Fibroblast of lung (primary cell): ENCODE measurements at regions not wholly inside any gene's neighbourhood (a gene's known extent, or its start where the extent isn't known, plus 50 kb on each side); places are given as distances from the start of the nearest gene placed in this dataset.

Experiments used
- DNase-seq, 2 donors: peaks; one replicate each; pipeline versions ENCODE4 v3.0.0 to v3.0.0-alpha.2; 2010; ENCODE audit warnings: low read depth in 2 of 2
- H2AFZ ChIP-seq: 2 replicates; pipeline ENCODE4 v1.5.1; 2012; ENCODE audit warnings: low read length, control low read depth, inconsistent platforms
- H3K27ac ChIP-seq: 2 replicates; pipeline ENCODE4 v1.5.1; 2011; ENCODE audit warnings: low read length, control low read depth; ENCODE audit not compliant: insufficient read depth
- H3K27me3 ChIP-seq: 2 replicates; pipeline ENCODE4 v1.5.1; 2011; ENCODE audit warnings: mild to moderate bottlenecking, low read length; ENCODE audit not compliant: control insufficient read depth, insufficient read depth
- H3K36me3 ChIP-seq: 2 replicates; pipeline ENCODE4 v1.5.1; 2011; ENCODE audit warnings: low read length; ENCODE audit not compliant: control insufficient read depth, insufficient read depth
- H3K4me1 ChIP-seq: 2 replicates; pipeline ENCODE4 v1.5.1; 2011; ENCODE audit warnings: low read length; ENCODE audit not compliant: control insufficient read depth, insufficient read depth; ENCODE audit errors: extremely low read depth
- H3K4me2 ChIP-seq: 2 replicates; pipeline ENCODE4 v1.5.1; 2011; ENCODE audit warnings: low read length, control low read depth; ENCODE audit not compliant: insufficient read depth; ENCODE audit errors: extremely low read depth
- H3K4me3 ChIP-seq, 4 experiments: fragments of 200-600 bp in 1 of 4; sonication (generic) in 1 of 4; replicated peaks in 1 of 4; 2 replicates each; pipeline ENCODE4 v1.5.1; 2011 to 2016; ENCODE audit warnings: low read length in 4 of 4, low read depth in 3 of 4, mild to moderate bottlenecking in 3 of 4, control low read depth in 2 of 4, inconsistent platforms in 1 of 4, mixed read lengths in 1 of 4; ENCODE audit not compliant: insufficient read depth in 1 of 4; ENCODE audit errors: control extremely low read depth in 1 of 4
- H3K79me2 ChIP-seq: 2 replicates; pipeline ENCODE4 v1.5.1; 2012; ENCODE audit warnings: mild to moderate bottlenecking, low read length, inconsistent platforms; ENCODE audit not compliant: control insufficient read depth, insufficient read depth
- H3K9ac ChIP-seq: 2 replicates; pipeline ENCODE4 v1.5.1; 2011; ENCODE audit warnings: mild to moderate bottlenecking, low read length, control low read depth; ENCODE audit not compliant: insufficient read depth
- H3K9me3 ChIP-seq: 2 replicates; pipeline ENCODE4 v1.5.1; 2012; ENCODE audit warnings: low read depth, low read length; ENCODE audit not compliant: control insufficient read depth, insufficient read depth
- H4K20me1 ChIP-seq: 2 replicates; pipeline ENCODE4 v1.5.1; 2011; ENCODE audit warnings: low read length; ENCODE audit not compliant: control insufficient read depth, insufficient read depth; ENCODE audit errors: extremely low read depth
- EZH2 ChIP-seq: IDR thresholded peaks from 2 replicates; pipeline ENCODE4 v1.5.1; 2012; ENCODE audit warnings: low read length, control low read depth, mild to moderate bottlenecking; ENCODE audit errors: missing control alignments
- TF ChIP-seq, protein P1 (sequence below), 2 donors: IDR thresholded peaks in 1 of 2; conservative IDR thresholded peaks in 1 of 2; 1 replicate in 1 of 2; 2 replicates in 1 of 2; pipeline ENCODE4 v1.5.1; 2011 to 2012; ENCODE audit warnings: low read length in 2 of 2, control low read depth in 1 of 2, inconsistent platforms in 1 of 2, low read depth in 1 of 2, mild to moderate bottlenecking in 1 of 2

- Histone ChIP-seq H3K27ac (no peak overlapping the region), H3K4me1 (no peaks in the 10 kb centered on the region), H3K4me3 (no peak overlapping the region), H3K36me3 (no peaks in the 10 kb centered on the region), H3K79me2 (no peaks in the 10 kb centered on the region), H4K20me1 (no peaks in the 10 kb centered on the region), H3K4me2 (no peak overlapping the region), H3K9ac (no peak overlapping the region), H3K9me3 (no peaks in the 10 kb centered on the region), H3K27me3 (no peaks in the 10 kb centered on the region), H2AFZ (no peak overlapping the region)
- no peak for DNase-seq
- TF ChIP-seq, protein P1, sequence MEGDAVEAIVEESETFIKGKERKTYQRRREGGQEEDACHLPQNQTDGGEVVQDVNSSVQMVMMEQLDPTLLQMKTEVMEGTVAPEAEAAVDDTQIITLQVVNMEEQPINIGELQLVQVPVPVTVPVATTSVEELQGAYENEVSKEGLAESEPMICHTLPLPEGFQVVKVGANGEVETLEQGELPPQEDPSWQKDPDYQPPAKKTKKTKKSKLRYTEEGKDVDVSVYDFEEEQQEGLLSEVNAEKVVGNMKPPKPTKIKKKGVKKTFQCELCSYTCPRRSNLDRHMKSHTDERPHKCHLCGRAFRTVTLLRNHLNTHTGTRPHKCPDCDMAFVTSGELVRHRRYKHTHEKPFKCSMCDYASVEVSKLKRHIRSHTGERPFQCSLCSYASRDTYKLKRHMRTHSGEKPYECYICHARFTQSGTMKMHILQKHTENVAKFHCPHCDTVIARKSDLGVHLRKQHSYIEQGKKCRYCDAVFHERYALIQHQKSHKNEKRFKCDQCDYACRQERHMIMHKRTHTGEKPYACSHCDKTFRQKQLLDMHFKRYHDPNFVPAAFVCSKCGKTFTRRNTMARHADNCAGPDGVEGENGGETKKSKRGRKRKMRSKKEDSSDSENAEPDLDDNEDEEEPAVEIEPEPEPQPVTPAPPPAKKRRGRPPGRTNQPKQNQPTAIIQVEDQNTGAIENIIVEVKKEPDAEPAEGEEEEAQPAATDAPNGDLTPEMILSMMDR (conservative IDR thresholded peaks at IDR 0.05 in 1 of 2, IDR thresholded peaks at IDR 0.05 in 1 of 2; ENCODE audit: low read depth in 1 of 2, low read length in 2 of 2) = no peak
- TF ChIP-seq EZH2 = no peak
Measured at GRCh38 chr5:107021575-107021974, 649.2 kb downstream of the EFNA5 start.

DNA sequence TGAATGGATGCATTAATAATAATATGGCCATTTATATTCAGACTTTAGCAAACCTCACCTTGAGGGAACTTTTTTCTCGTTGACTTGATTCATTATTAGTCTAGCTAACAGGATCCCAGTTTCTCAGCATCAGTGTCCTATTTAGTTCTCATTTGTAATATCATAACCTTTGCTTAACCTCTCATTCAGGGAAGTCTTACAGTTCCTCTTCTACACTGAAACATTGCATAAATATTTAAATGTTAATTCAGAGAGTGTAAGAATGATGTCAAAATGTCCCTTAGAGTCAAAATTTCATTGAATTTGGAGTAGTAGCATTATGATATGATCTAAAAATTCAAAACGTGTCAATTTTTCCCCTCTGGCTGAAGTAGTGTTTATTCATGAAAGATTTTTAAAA, 650.1 kb downstream of the EFNA5 start:
- Histone ChIP-seq H3K79me2 (no peaks in the 10 kb centered on the region), H2AFZ (no peak overlapping the region), H3K4me3 (no peak overlapping the region), H3K36me3 (no peaks in the 10 kb centered on the region), H3K4me2 (no peak overlapping the region), H3K4me1 (no peaks in the 10 kb centered on the region), H3K27ac (no peak overlapping the region), H3K27me3 (no peaks in the 10 kb centered on the region), H3K9ac (no peak overlapping the region), H4K20me1 (no peaks in the 10 kb centered on the region), H3K9me3 (no peaks in the 10 kb centered on the region)
- TF ChIP-seq, protein P1 (conservative IDR thresholded peaks at IDR 0.05 in 1 of 2, IDR thresholded peaks at IDR 0.05 in 1 of 2; ENCODE audit: low read depth in 1 of 2, low read length in 2 of 2) = no peak
- TF ChIP-seq EZH2 = no peak
- no peak for DNase-seq

- Histone ChIP-seq H3K9me3 (no peaks in the 10 kb centered on the region), H4K20me1 (no peaks in the 10 kb centered on the region)
- TF ChIP-seq, protein P1 (conservative IDR thresholded peaks at IDR 0.05 in 1 of 2, IDR thresholded peaks at IDR 0.05 in 1 of 2; ENCODE audit: low read depth in 1 of 2, low read length in 2 of 2) = no peak
- TF ChIP-seq EZH2 = no peak
Measured at GRCh38 chr5:107017616-107018015, 653.1 kb downstream of the EFNA5 start.

More at GRCh38 chr5:107017616-107018015, 653.1 kb downstream of the EFNA5 start:
- Histone ChIP-seq H3K4me2 (no peak overlapping the region), H3K36me3 (no peaks in the 10 kb centered on the region), H3K27me3 (no peaks in the 10 kb centered on the region), H3K4me3 (no peak overlapping the region), H3K4me1 (no peaks in the 10 kb centered on the region), H3K27ac (no peak overlapping the region), H3K9ac (no peak overlapping the region), H3K79me2 (no peaks in the 10 kb centered on the region), H2AFZ (no peak overlapping the region)
- no peak for DNase-seq
